ENCODE measurements at regions not wholly inside any gene's neighbourhood (a gene's known extent, or its start where the extent isn't known, plus 50 kb on each side); places are given as distances from the start of the nearest gene placed in this dataset.

GRCh38 chr2:38467768-38468455 lies 90.8 kb upstream of the ATL2 start:
- Histone ChIP-seq H3K79me2 (ENCODE audit: insufficient read depth, low read length) (no peaks in the 10 kb centered on the region), H3K36me3 (ENCODE audit: control insufficient read depth in 1 of 2, insufficient read depth in 2 of 2, low read length in 2 of 2) (no peaks in the 10 kb centered on the region), H2AFZ (ENCODE audit: low read depth, low read length, poor library complexity, severe bottlenecking) (no peak overlapping the region), H3K9me2 (ENCODE audit: insufficient read depth) (no peaks in the 10 kb centered on the region), H3K4me1 (ENCODE audit: control insufficient read depth in 1 of 2, insufficient read depth in 2 of 2, low read length in 2 of 2) (peaks cover 9 to 14% of the 10 kb centered on the region in 2 experiments; a peak in 3 of 4 replicates), H3K27me3 (ENCODE audit: insufficient read depth, low read length) (peaks cover 5% of the 10 kb centered on the region; the same call in 1 of the 2 replicates), H3K9ac (ENCODE audit: low read length) (no peak overlapping the region), H3K27ac (ENCODE audit: low read depth, low read length) (no peak overlapping the region), H3K9me3 (ENCODE audit: control insufficient read depth in 1 of 2, insufficient read depth in 1 of 2, low read depth in 1 of 2, low read length in 2 of 2) (no peaks in the 10 kb centered on the region), H3K4me2 (ENCODE audit: low read length) (no peak overlapping the region), H4K20me1 (ENCODE audit: insufficient read depth) (no peaks in the 10 kb centered on the region), H3K4me3 (replicated peaks in 1 of 2; ENCODE audit: low read depth in 1 of 2, low read length in 2 of 2) (no peak overlapping the region)
- ATAC-seq, result no peak
- TF ChIP-seq FOSL1 (IDR thresholded peaks at IDR 0.05; ENCODE audit: low read depth) (no peak), ZFX (IDR thresholded peaks at IDR 0.05) (no peak), JUND (IDR thresholded peaks at IDR 0.05) (no peak), ELF1 (IDR thresholded peaks at IDR 0.05; ENCODE audit: borderline replicate concordance, low read depth) (no peak), ATF3 (IDR thresholded peaks at IDR 0.05) (no peak), EZH2 (IDR thresholded peaks at IDR 0.05) (no peak), POLR2A (IDR thresholded peaks at IDR 0.05; ENCODE audit: borderline replicate concordance, extremely low read depth, insufficient read depth, insufficient read length) (no peak), CBX3 (IDR thresholded peaks at IDR 0.05; ENCODE audit: low read depth) (no peak), YY1 (IDR thresholded peaks at IDR 0.05; ENCODE audit: extremely low read depth, insufficient replicate concordance, low read depth, low read length) (no peak), SRF (IDR thresholded peaks at IDR 0.05; ENCODE audit: low read depth) (no peak), SP1 (IDR thresholded peaks at IDR 0.05; ENCODE audit: low read depth) (no peak)
- TF ChIP-seq, protein P1, sequence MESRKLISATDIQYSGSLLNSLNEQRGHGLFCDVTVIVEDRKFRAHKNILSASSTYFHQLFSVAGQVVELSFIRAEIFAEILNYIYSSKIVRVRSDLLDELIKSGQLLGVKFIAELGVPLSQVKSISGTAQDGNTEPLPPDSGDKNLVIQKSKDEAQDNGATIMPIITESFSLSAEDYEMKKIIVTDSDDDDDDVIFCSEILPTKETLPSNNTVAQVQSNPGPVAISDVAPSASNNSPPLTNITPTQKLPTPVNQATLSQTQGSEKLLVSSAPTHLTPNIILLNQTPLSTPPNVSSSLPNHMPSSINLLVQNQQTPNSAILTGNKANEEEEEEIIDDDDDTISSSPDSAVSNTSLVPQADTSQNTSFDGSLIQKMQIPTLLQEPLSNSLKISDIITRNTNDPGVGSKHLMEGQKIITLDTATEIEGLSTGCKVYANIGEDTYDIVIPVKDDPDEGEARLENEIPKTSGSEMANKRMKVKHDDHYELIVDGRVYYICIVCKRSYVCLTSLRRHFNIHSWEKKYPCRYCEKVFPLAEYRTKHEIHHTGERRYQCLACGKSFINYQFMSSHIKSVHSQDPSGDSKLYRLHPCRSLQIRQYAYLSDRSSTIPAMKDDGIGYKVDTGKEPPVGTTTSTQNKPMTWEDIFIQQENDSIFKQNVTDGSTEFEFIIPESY (IDR thresholded peaks at IDR 0.05; ENCODE audit: extremely low read depth, insufficient replicate concordance, low read length), result no peak
- TF ChIP-seq, protein P2, sequence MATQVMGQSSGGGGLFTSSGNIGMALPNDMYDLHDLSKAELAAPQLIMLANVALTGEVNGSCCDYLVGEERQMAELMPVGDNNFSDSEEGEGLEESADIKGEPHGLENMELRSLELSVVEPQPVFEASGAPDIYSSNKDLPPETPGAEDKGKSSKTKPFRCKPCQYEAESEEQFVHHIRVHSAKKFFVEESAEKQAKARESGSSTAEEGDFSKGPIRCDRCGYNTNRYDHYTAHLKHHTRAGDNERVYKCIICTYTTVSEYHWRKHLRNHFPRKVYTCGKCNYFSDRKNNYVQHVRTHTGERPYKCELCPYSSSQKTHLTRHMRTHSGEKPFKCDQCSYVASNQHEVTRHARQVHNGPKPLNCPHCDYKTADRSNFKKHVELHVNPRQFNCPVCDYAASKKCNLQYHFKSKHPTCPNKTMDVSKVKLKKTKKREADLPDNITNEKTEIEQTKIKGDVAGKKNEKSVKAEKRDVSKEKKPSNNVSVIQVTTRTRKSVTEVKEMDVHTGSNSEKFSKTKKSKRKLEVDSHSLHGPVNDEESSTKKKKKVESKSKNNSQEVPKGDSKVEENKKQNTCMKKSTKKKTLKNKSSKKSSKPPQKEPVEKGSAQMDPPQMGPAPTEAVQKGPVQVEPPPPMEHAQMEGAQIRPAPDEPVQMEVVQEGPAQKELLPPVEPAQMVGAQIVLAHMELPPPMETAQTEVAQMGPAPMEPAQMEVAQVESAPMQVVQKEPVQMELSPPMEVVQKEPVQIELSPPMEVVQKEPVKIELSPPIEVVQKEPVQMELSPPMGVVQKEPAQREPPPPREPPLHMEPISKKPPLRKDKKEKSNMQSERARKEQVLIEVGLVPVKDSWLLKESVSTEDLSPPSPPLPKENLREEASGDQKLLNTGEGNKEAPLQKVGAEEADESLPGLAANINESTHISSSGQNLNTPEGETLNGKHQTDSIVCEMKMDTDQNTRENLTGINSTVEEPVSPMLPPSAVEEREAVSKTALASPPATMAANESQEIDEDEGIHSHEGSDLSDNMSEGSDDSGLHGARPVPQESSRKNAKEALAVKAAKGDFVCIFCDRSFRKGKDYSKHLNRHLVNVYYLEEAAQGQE (IDR thresholded peaks at IDR 0.05; ENCODE audit: low read depth), result no peak
- no peak for DNase-seq (ENCODE audit: low read depth, low spot score)
- no TSS peak for BruUV-seq (replicated peaks)
- CTCF ChIA-PET, result interaction anchor here (1.0 to 1.4 kb wide), 2 partner anchors 42 to 151 kb away, joined by 3 to 6 read pairs; no protein-coding TSS in a partner anchor
- POLR2A ChIA-PET, result no interaction called here
- RAD21 ChIA-PET (ENCODE audit: low non-redundant PET in 1 of 2, low total read pairs in 2 of 2, uncharacterized antibody in 2 of 2, unreplicated experiment in 2 of 2), result no interaction called here
- intact Hi-C loops (cut with micrococcal nuclease), result no loop called here
